ENCODE measurements at regions not wholly inside any gene's neighbourhood (a gene's known extent, or its start where the extent isn't known, plus 50 kb on each side); places are given as distances from the start of the nearest gene placed in this dataset.

DNA sequence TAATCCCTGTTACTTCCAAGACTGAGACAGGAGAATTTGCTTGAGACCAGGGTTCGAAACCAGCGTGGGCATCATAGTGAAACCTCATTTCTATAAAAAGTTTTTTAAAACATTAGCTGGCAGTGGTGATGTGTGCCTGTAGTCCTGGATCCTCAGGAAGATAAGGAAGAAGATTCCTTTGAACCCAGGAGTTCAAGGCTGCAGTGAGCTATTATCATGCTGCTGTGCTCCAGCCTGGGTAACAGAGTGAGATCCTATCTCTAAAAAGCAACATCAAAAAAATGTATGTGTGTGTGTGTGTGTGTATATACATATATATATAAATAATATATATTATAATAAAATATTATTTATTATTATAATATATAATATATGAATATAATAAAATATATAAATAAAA is 1417.6 kb upstream of the CDH2 start (continued):
- TF ChIP-seq, protein P1, sequence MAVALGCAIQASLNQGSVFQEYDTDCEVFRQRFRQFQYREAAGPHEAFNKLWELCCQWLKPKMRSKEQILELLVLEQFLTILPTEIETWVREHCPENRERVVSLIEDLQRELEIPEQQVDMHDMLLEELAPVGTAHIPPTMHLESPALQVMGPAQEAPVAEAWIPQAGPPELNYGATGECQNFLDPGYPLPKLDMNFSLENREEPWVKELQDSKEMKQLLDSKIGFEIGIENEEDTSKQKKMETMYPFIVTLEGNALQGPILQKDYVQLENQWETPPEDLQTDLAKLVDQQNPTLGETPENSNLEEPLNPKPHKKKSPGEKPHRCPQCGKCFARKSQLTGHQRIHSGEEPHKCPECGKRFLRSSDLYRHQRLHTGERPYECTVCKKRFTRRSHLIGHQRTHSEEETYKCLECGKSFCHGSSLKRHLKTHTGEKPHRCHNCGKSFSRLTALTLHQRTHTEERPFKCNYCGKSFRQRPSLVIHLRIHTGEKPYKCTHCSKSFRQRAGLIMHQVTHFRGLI (tag by site-specific recombination; IDR thresholded peaks at IDR 0.05): no peak
- TF ChIP-seq, protein P2, sequence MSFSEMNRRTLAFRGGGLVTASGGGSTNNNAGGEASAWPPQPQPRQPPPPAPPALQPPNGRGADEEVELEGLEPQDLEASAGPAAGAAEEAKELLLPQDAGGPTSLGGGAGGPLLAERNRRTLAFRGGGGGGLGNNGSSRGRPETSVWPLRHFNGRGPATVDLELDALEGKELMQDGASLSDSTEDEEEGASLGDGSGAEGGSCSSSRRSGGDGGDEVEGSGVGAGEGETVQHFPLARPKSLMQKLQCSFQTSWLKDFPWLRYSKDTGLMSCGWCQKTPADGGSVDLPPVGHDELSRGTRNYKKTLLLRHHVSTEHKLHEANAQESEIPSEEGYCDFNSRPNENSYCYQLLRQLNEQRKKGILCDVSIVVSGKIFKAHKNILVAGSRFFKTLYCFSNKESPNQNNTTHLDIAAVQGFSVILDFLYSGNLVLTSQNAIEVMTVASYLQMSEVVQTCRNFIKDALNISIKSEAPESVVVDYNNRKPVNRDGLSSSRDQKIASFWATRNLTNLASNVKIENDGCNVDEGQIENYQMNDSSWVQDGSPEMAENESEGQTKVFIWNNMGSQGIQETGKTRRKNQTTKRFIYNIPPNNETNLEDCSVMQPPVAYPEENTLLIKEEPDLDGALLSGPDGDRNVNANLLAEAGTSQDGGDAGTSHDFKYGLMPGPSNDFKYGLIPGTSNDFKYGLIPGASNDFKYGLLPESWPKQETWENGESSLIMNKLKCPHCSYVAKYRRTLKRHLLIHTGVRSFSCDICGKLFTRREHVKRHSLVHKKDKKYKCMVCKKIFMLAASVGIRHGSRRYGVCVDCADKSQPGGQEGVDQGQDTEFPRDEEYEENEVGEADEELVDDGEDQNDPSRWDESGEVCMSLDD (tag by site-specific recombination; IDR thresholded peaks at IDR 0.05): no peak
- no peak for TF ChIP-seq ZBTB48 (tag by site-specific recombination; IDR thresholded peaks at IDR 0.05)

DNA sequence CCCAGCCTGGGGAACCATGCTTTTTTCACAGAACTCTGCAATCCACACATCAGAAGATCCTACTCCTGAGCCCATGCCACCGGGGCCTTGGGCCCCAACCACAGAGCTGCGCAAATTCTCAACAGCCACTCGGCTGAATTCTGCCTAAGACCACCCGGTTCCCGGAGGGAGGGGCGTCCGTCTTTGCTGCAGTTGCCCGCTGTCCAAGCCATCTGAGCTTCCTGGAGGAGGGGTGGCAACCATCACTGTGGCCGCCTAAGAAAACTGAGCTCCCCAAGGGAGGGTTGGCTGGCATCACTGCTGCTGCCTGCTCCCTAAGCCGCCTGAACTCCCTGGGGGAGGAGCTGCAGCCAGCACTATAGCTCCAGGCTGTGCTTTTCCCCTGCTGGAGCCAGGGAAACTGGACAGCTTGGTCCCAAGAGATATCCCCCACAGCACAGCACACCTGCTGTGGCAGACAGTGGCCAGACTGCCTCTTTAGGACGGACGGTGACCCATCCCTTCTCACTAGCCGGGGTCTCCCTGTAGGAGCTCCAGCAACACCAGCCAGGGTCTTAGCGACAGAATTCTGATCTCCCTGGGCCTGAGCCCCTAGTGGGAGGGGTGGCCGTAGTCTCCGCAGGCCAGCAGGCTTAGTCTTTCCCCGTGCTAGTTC is 1411.6 kb upstream of the CDH2 start:
- Histone ChIP-seq H3K4me1 (ENCODE audit: control insufficient read depth, insufficient read depth, low read length) (no peaks in the 10 kb centered on the region), H3K9me3 (ENCODE audit: control insufficient read depth, insufficient read depth, low read depth, low read length) (no peaks in the 10 kb centered on the region), H3K36me3 (ENCODE audit: control insufficient read depth in 2 of 2, insufficient read depth in 1 of 2, low read length in 2 of 2) (no peaks in the 10 kb centered on the region), H3K27ac (ENCODE audit: extremely low read depth, low read depth, low read length) (no peak overlapping the region), H3K4me3 (ENCODE audit: low read depth, low read length) (no peak overlapping the region)
- TF ChIP-seq OVOL3 (tag by site-specific recombination; IDR thresholded peaks at IDR 0.05) (no peak), TRIM28 (IDR thresholded peaks at IDR 0.05; ENCODE audit: borderline replicate concordance, low read length) (no peak), KLF10 (tag by site-specific recombination; IDR thresholded peaks at IDR 0.05) (no peak), ZNF701 (tag by site-specific recombination; IDR thresholded peaks at IDR 0.05) (no peak), ZFHX2 (tag by site-specific recombination; conservative IDR thresholded peaks at IDR 0.05) (no peak), ZNF837 (tag by site-specific recombination; IDR thresholded peaks at IDR 0.05) (no peak)
- CTCF ChIA-PET: no interaction called here
- POLR2A ChIA-PET: no interaction called here

DNA sequence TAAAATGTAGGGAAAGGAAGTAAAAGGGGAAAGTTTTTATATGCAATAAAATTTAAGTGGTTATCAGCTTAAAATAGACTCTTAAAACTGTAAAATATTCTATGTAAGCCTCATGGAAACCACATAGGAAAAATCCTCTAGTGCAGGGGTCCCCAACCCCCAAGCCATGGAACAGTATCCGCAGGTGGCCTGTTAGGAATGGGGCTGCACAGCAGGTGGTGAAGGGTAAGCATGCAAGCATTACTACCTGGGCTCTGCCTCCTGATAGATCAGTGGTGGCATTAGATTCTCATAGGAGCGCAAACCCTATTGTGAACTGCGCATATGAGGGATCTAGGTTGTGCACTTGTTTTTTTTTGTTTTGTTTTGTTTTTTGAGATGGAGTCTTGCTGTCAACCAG is 1409.3 kb upstream of the CDH2 start:
- Histone ChIP-seq H3K4me1 (ENCODE audit: control insufficient read depth, insufficient read depth, low read length) (no peaks in the 10 kb centered on the region), H3K36me3 (ENCODE audit: control insufficient read depth in 2 of 2, insufficient read depth in 1 of 2, low read length in 2 of 2) (no peaks in the 10 kb centered on the region), H3K27ac (ENCODE audit: extremely low read depth, low read depth, low read length) (no peak overlapping the region), H3K4me3 (ENCODE audit: low read depth, low read length) (no peak overlapping the region), H3K9me3 (ENCODE audit: control insufficient read depth, insufficient read depth, low read depth, low read length) (no peaks in the 10 kb centered on the region)
- ChIA-PET CTCF (no interaction called here), POLR2A (no interaction called here)
- TF ChIP-seq ZNF391 (tag by site-specific recombination; IDR thresholded peaks at IDR 0.05; ENCODE audit: borderline replicate concordance, low read depth) (no peak), ZNF560 (tag by site-specific recombination; IDR thresholded peaks at IDR 0.05; ENCODE audit: borderline replicate concordance) (no peak), IKZF3 (tag by site-specific recombination; IDR thresholded peaks at IDR 0.05) (no peak), KLF17 (tag by site-specific recombination; IDR thresholded peaks at IDR 0.05) (no peak), RBAK (tag by site-specific recombination; IDR thresholded peaks at IDR 0.05) (no peak), ZNF404 (tag by site-specific recombination; IDR thresholded peaks at IDR 0.05) (no peak), MYNN (tag by site-specific recombination; IDR thresholded peaks at IDR 0.05; ENCODE audit: borderline replicate concordance) (no peak), ZNF692 (tag by site-specific recombination; IDR thresholded peaks at IDR 0.05) (no peak), ZNF223 (tag by site-specific recombination; IDR thresholded peaks at IDR 0.05) (no peak), ZNF629 (tag by site-specific recombination; IDR thresholded peaks at IDR 0.05) (no peak), ZNF571 (tag by site-specific recombination; IDR thresholded peaks at IDR 0.05) (no peak), ZNF221 (tag by site-specific recombination; IDR thresholded peaks at IDR 0.05; ENCODE audit: borderline replicate concordance) (no peak), ZNF580 (tag by site-specific recombination; IDR thresholded peaks at IDR 0.05) (no peak), ZNF776 (tag by site-specific recombination; IDR thresholded peaks at IDR 0.05; ENCODE audit: borderline replicate concordance) (no peak), ZNF19 (tag by site-specific recombination; IDR thresholded peaks at IDR 0.05; ENCODE audit: low read depth) (no peak), ZNF792 (tag by site-specific recombination; IDR thresholded peaks at IDR 0.05) (no peak), ZNF174 (tag by site-specific recombination; IDR thresholded peaks at IDR 0.05) (no peak)
